T-helper 1 cell treated with Interleukin-12 subunit alpha and Interleukin-12 subunit beta and Interleukin-4 antibody, amounts not matched to agents 30 μg/mL and 1 μg/mL, for 36 hours (primary cell): ENCODE measurements at regions not wholly inside any gene's neighbourhood (a gene's known extent, or its start where the extent isn't known, plus 50 kb on each side); places are given as distances from the start of the nearest gene placed in this dataset.

ENCODE experiments used
- H3K27ac Mint-ChIP-seq: one replicate; pipeline ENCODE4 v1.8.0; 2021; ENCODE audit warnings: mild to moderate bottlenecking, mixed read lengths
- H3K27me3 Mint-ChIP-seq: one replicate; pipeline ENCODE4 v1.8.0; 2021; ENCODE audit warnings: low read depth, mixed read lengths
- H3K36me3 Mint-ChIP-seq: one replicate; pipeline ENCODE4 v1.8.0; 2021; ENCODE audit warnings: low read depth, mixed read lengths
- H3K4me1 Mint-ChIP-seq: one replicate; pipeline ENCODE4 v1.8.0; 2021; ENCODE audit warnings: low read depth, mixed read lengths
- H3K4me3 Mint-ChIP-seq: one replicate; pipeline ENCODE4 v1.8.0; 2021; ENCODE audit warnings: mild to moderate bottlenecking, moderate library complexity, mixed read lengths
- H3K9me3 Mint-ChIP-seq: one replicate; pipeline ENCODE4 v1.8.0; 2021; ENCODE audit warnings: mixed read lengths

GRCh38 chr4:179182741-179183140 is 1740.5 kb upstream of the AGA start:
- Mint-ChIP-seq H3K36me3 (no peaks in the 10 kb centered on the region), H3K4me1 (no peaks in the 10 kb centered on the region), H3K9me3 (peaks cover 4% of the 10 kb centered on the region), H3K4me3 (no peak overlapping the region), H3K27me3 (no peaks in the 10 kb centered on the region), H3K27ac (no peak overlapping the region)

- no peaks in the 10 kb centered on the region for H3K36me3 Mint-ChIP-seq
- no peak overlapping the region for H3K4me3 Mint-ChIP-seq
- no peaks in the 10 kb centered on the region for H3K27me3 Mint-ChIP-seq
- no peak overlapping the region for H3K27ac Mint-ChIP-seq
- H3K9me3 Mint-ChIP-seq = no peaks in the 10 kb centered on the region
- H3K4me1 Mint-ChIP-seq = no peaks in the 10 kb centered on the region
Measured at GRCh38 chr4:179195887-179196286, 1753.7 kb upstream of the AGA start.

DNA sequence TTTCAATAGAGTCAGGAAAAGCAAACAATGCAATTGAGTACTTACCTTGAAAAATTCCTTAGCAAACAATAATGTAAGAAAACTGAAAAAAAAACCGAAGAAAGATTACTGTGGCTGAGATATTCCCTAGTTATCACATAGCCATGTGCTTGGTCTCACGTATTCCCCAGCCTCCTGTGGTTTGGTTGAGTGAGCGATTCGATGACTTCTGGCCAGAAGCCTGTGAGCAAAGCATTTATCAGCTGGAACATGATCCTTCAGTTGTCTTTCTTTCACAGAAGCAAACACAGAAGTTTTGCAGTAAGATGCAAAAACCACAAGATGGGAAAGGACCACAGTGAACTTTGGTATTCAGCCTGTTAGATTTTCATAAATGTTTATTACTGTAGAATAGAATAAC is 1754.3 kb upstream of the AGA start:
- Mint-ChIP-seq H3K27ac (no peak overlapping the region), H3K4me3 (no peak overlapping the region), H3K4me1 (no peaks in the 10 kb centered on the region), H3K27me3 (no peaks in the 10 kb centered on the region), H3K9me3 (no peaks in the 10 kb centered on the region), H3K36me3 (no peaks in the 10 kb centered on the region)

DNA sequence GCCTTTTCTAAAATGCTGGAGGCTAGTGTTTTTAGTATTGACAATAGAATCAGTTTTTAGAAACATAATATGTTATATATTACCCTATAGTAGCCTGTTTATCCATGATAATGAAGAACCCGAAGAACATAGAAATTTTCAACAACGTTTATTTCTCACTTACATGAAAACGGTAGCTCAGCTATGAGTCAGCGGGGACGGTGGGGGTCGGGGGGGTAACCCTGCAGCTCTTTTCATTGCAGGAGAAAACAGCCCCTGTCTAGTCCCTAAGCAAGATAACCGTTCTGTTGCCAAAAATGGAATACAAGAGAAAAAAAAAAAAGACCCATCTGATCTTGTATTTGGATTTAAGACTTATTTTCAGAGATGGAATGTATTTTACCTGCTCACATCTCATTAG is 1758.4 kb upstream of the AGA start:
- H3K9me3 Mint-ChIP-seq = no peaks in the 10 kb centered on the region
- no peak overlapping the region for H3K4me3 Mint-ChIP-seq
- no peaks in the 10 kb centered on the region for H3K27me3 Mint-ChIP-seq
- H3K36me3 Mint-ChIP-seq = no peaks in the 10 kb centered on the region
- no peaks in the 10 kb centered on the region for H3K4me1 Mint-ChIP-seq
- H3K27ac Mint-ChIP-seq = no peak overlapping the region

DNA sequence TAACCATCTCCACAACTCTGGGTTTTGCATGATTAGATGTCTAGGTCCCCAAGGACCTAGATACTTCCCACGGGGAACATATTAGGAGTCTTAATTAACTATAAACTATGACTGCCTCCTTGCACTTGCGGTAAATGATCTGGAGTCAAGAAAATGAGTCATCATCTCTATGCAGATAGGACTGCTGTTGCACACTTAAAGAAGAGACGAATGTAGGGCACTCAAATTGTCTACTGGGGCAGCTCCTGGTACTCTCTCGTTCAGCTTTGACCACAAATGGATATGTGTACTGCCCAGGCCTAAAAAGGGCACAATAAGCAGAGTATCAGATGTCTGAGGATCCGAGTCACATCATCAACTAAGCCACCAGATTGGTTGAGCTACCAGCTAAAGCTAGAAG is 1783.4 kb upstream of the AGA start:
- Mint-ChIP-seq H3K27me3 (no peaks in the 10 kb centered on the region), H3K9me3 (peaks cover 7% of the 10 kb centered on the region), H3K36me3 (no peaks in the 10 kb centered on the region), H3K4me3 (no peak overlapping the region), H3K4me1 (no peaks in the 10 kb centered on the region), H3K27ac (no peak overlapping the region)

- H3K4me1 Mint-ChIP-seq = no peaks in the 10 kb centered on the region
- no peak overlapping the region for H3K4me3 Mint-ChIP-seq
- no peaks in the 10 kb centered on the region for H3K27me3 Mint-ChIP-seq
- H3K9me3 Mint-ChIP-seq = peaks cover 13% of the 10 kb centered on the region
- no peak overlapping the region for H3K27ac Mint-ChIP-seq
- no peaks in the 10 kb centered on the region for H3K36me3 Mint-ChIP-seq
Measured at GRCh38 chr4:179248821-179249220, 1806.6 kb upstream of the AGA start.

DNA sequence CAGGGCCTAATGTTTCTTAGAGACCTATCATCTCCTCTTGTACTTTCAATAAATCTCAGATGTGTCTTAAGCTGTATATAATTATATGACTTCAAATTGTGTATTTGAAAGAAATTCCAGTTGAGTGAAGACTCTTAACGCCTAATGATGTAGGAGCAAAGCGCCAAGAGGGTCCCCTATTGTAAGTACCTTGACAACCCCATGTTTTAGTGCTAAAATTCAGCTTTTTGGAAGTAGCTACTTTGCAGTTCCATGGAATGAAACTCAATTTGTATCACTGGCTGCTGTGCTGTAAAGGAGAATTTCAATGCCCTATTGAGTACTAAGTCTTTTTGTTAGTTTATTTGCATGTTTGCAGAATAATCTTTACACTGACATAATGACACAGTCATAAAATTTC is 1826.6 kb upstream of the AGA start:
- Mint-ChIP-seq H3K27ac (no peak overlapping the region), H3K4me1 (no peaks in the 10 kb centered on the region), H3K27me3 (no peaks in the 10 kb centered on the region), H3K4me3 (no peak overlapping the region), H3K36me3 (no peaks in the 10 kb centered on the region), H3K9me3 (peaks cover 8% of the 10 kb centered on the region)

DNA sequence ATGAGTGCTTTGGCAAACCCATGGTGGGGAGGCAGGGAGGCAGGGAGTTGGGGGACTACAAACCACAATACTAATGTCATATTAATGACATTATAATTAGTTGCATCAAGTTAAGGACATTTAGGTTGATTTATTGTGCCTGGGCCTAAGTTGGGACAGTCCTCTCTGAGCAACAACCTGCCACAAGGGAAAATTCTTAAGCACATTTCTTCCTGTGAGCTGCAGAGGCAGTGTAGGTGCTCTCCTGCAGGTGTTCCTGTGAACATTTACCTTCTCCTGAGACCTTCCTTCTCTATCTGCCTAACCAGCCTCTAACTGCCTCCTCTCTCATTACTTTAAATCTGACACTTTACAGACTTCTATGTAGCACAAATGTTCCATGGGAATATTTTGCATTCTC is 1830.0 kb upstream of the AGA start:
- Mint-ChIP-seq H3K9me3 (peaks cover 4% of the 10 kb centered on the region), H3K36me3 (no peaks in the 10 kb centered on the region), H3K4me3 (no peak overlapping the region)

GRCh38 chr4:179278647-179279046 is 1836.4 kb upstream of the AGA start:
- Mint-ChIP-seq H3K27ac (no peak overlapping the region), H3K9me3 (peaks cover 6% of the 10 kb centered on the region), H3K36me3 (no peaks in the 10 kb centered on the region), H3K4me1 (no peaks in the 10 kb centered on the region), H3K27me3 (no peaks in the 10 kb centered on the region), H3K4me3 (no peak overlapping the region)

More for the DNA sequence above, 1830.0 kb upstream of the AGA start:
- Mint-ChIP-seq H3K4me1 (no peaks in the 10 kb centered on the region), H3K27ac (no peak overlapping the region), H3K27me3 (no peaks in the 10 kb centered on the region)

GRCh38 chr4:179285696-179286095 is 1843.5 kb upstream of the AGA start:
- Mint-ChIP-seq H3K36me3 (no peaks in the 10 kb centered on the region), H3K9me3 (peaks cover 16% of the 10 kb centered on the region), H3K27ac (no peak overlapping the region), H3K4me3 (no peak overlapping the region), H3K4me1 (no peaks in the 10 kb centered on the region), H3K27me3 (no peaks in the 10 kb centered on the region)

GRCh38 chr4:179291657-179292056 is 1849.4 kb upstream of the AGA start:
- Mint-ChIP-seq H3K27me3 (no peaks in the 10 kb centered on the region), H3K4me3 (no peak overlapping the region), H3K36me3 (no peaks in the 10 kb centered on the region), H3K4me1 (no peaks in the 10 kb centered on the region), H3K9me3 (peaks cover 16% of the 10 kb centered on the region), H3K27ac (no peak overlapping the region)

DNA sequence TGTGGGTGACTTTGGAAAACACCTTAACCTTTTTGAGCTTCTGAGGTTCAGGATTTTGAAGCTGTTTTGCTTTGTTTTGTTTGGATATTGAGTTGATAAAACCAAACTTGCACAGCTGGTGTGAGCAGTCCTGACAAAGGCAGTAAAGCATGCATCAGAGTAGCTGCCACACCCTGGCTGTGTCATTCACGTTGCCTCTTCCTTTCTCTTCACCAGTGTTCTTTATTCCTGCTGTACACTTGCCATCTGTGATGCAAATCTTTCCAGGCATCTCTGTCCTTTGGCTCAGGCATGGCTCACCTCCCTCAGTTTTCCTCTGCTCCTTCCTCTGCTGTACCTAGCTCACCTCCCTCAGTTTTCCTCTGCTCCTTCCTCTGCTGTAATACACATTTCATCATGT is 1850.2 kb upstream of the AGA start:
- Mint-ChIP-seq H3K36me3 (no peaks in the 10 kb centered on the region), H3K4me3 (no peak overlapping the region), H3K27me3 (no peaks in the 10 kb centered on the region), H3K4me1 (no peaks in the 10 kb centered on the region), H3K27ac (no peak overlapping the region), H3K9me3 (peaks cover 10% of the 10 kb centered on the region)

GRCh38 chr4:179307297-179308136 is 1865.3 kb upstream of the AGA start:
- Mint-ChIP-seq H3K9me3 (peaks cover 4% of the 10 kb centered on the region), H3K27ac (no peak overlapping the region), H3K4me1 (no peaks in the 10 kb centered on the region), H3K4me3 (no peak overlapping the region), H3K36me3 (no peaks in the 10 kb centered on the region), H3K27me3 (no peaks in the 10 kb centered on the region)

DNA sequence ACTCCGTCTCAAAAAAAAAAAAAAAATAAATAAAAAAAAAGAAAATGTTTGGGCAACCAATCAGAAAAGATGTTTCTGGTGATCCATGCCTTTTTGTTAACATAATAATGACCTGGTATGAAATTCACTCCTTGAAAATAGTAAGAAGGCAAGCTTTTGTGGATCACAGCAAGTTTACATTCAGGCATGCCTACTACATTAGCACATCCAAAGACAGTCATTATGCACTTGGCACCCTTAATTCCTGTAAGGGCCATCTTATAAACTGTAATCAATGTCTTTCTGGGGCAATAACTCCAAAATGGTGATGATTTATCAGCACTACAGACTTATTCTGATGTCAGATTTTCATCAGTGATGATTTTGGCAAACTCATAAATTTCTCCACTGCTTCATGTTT is 1871.6 kb upstream of the AGA start:
- Mint-ChIP-seq H3K27ac (no peak overlapping the region), H3K4me3 (no peak overlapping the region), H3K4me1 (no peaks in the 10 kb centered on the region), H3K9me3 (peaks cover 8% of the 10 kb centered on the region), H3K36me3 (no peaks in the 10 kb centered on the region), H3K27me3 (no peaks in the 10 kb centered on the region)

DNA sequence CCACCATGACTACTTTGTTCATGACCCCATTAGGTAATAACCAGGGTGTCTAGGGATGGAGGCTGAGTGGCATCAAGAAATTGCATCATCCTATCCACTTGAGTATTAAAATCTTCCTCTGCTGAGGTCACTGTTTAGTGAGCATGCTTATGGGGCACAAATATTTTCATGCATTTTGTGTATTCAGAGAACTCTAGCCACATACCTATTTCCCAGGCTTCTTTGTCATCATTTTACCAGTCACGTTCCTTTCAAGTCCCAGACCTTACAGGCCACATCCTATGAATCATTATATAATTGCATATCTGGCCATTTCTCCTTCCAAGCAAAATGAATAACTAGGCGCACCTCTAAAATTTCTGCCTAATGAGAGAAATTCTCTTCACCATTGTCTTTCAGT is 1882.9 kb upstream of the AGA start:
- Mint-ChIP-seq H3K36me3 (no peaks in the 10 kb centered on the region), H3K9me3 (no peaks in the 10 kb centered on the region), H3K27me3 (no peaks in the 10 kb centered on the region), H3K4me1 (no peaks in the 10 kb centered on the region), H3K4me3 (no peak overlapping the region), H3K27ac (no peak overlapping the region)

GRCh38 chr4:179328627-179329026 is 1886.4 kb upstream of the AGA start:
- Mint-ChIP-seq H3K27me3 (no peaks in the 10 kb centered on the region), H3K27ac (no peak overlapping the region), H3K4me1 (no peaks in the 10 kb centered on the region), H3K4me3 (no peak overlapping the region), H3K36me3 (no peaks in the 10 kb centered on the region), H3K9me3 (no peaks in the 10 kb centered on the region)
